GM19023 (cell line): ENCODE measurements at regions not wholly inside any gene's neighbourhood (a gene's known extent, or its start where the extent isn't known, plus 50 kb on each side); places are given as distances from the start of the nearest gene placed in this dataset.
"Not testable (repeated sequence)": the region's sequence is repeated elsewhere in the genome, so short reads cannot be mapped to it uniquely, and the experiment has no call there.

Experiments
- ATAC-seq: cut with Tn5 transposase; IDR thresholded peaks from one replicate; pipeline ENCODE4 v1.9.1; 2021; ENCODE audit warnings: mild to moderate bottlenecking, moderate library complexity; ENCODE audit not compliant: unreplicated experiment

GRCh38 chr5:125225424-125225823 lies 479.0 kb upstream of the ZNF608 start:
- no peak for ATAC-seq

- ATAC-seq = no peak
Observed at GRCh38 chr5:125226825-125227224, 480.4 kb upstream of the ZNF608 start.

GRCh38 chr5:125227333-125228095 lies 481.1 kb upstream of the ZNF608 start:
- ATAC-seq = no peak

- no peak for ATAC-seq
Observed at GRCh38 chr5:125228363-125229070, 482.1 kb upstream of the ZNF608 start.

- no peak for ATAC-seq
Observed at GRCh38 chr5:125229556-125229955, 483.1 kb upstream of the ZNF608 start.

- no peak for ATAC-seq
Observed at GRCh38 chr5:125232779-125233230, 486.4 kb upstream of the ZNF608 start.

- ATAC-seq = no peak
Observed at GRCh38 chr5:125233944-125234343, 487.5 kb upstream of the ZNF608 start.

GRCh38 chr5:125236007-125236406 lies 489.6 kb upstream of the ZNF608 start:
- no peak for ATAC-seq

- no peak for ATAC-seq
Observed at GRCh38 chr5:125236981-125237380, 490.5 kb upstream of the ZNF608 start.

- ATAC-seq = no peak
Observed at GRCh38 chr5:125244531-125244930, 498.1 kb upstream of the ZNF608 start.

GRCh38 chr5:125245216-125245615 lies 498.8 kb upstream of the ZNF608 start:
- ATAC-seq = no peak

GRCh38 chr5:125249400-125249799 lies 503.0 kb upstream of the ZNF608 start:
- no peak for ATAC-seq

- ATAC-seq = no peak
Observed at GRCh38 chr5:125251703-125252102, 505.3 kb upstream of the ZNF608 start.

GRCh38 chr5:125253634-125254033 lies 507.2 kb upstream of the ZNF608 start:
- ATAC-seq = not testable (repeated sequence)

GRCh38 chr5:125254267-125254666 lies 507.8 kb upstream of the ZNF608 start:
- ATAC-seq = no peak

- ATAC-seq = no peak
Observed at GRCh38 chr5:125256296-125256695, 509.9 kb upstream of the ZNF608 start.

- no peak for ATAC-seq
Observed at GRCh38 chr5:125257057-125257972, 510.9 kb upstream of the ZNF608 start.

- ATAC-seq = no peak
Observed at GRCh38 chr5:125257997-125258396, 511.6 kb upstream of the ZNF608 start.

GRCh38 chr5:125258615-125259014 lies 512.2 kb upstream of the ZNF608 start:
- ATAC-seq = no peak

GRCh38 chr5:125261505-125262250 lies 515.2 kb upstream of the ZNF608 start:
- no peak for ATAC-seq

GRCh38 chr5:125262782-125263181 lies 516.3 kb upstream of the ZNF608 start:
- ATAC-seq = no peak
